K562 (cell line): ENCODE measurements at regions not wholly inside any gene's neighbourhood (a gene's known extent, or its start where the extent isn't known, plus 50 kb on each side); places are given as distances from the start of the nearest gene placed in this dataset.
A peak's percentile ranks its signal among the peaks of the same experiment; 100 is the strongest.

ENCODE experiments used
- CREM ChIP-seq: IDR thresholded peaks from 2 replicates; pipeline ENCODE4 v1.6.1; 2014; ENCODE audit warnings: antibody characterized with exemption, low read depth
- DEAF1 ChIP-seq: fragments of 450-650 bp; formaldehyde crosslinking; IDR thresholded peaks from 2 replicates; pipeline ENCODE4 v1.4.0; 2020; ENCODE audit warnings: mild to moderate bottlenecking, moderate library complexity
- E2F6 ChIP-seq, 2 experiments: IDR thresholded peaks; 2 replicates each; pipeline ENCODE4 v1.6.1; 2011; ENCODE audit warnings: borderline replicate concordance in 1 of 2, control low read depth in 1 of 2, low read depth in 1 of 2, low read length in 1 of 2, mild to moderate bottlenecking in 1 of 2, mixed read lengths in 1 of 2, moderate library complexity in 1 of 2; ENCODE audit not compliant: insufficient read depth in 1 of 2, insufficient read length in 1 of 2, poor library complexity in 1 of 2, severe bottlenecking in 1 of 2; ENCODE audit errors: extremely low read depth in 1 of 2
- GABPB1 ChIP-seq: sonication (generic); formaldehyde crosslinking; IDR thresholded peaks from 2 replicates; pipeline ENCODE4 v1.8.0; 2022; ENCODE audit warnings: mild to moderate bottlenecking, missing genetic modification reagents
- HNRNPUL1 ChIP-seq: fragments of 200-400 bp; formaldehyde crosslinking; IDR thresholded peaks from 2 replicates; pipeline ENCODE4 v1.6.1; 2017; ENCODE audit warnings: low read length
- NR2F6 ChIP-seq: fragments of 450-650 bp; formaldehyde crosslinking; IDR thresholded peaks from 2 replicates; pipeline ENCODE4 v1.4.0; 2020; ENCODE audit warnings: mild to moderate bottlenecking
- PHF21A ChIP-seq: fragments of 450-650 bp; IDR thresholded peaks from 2 replicates; pipeline ENCODE4 v1.6.1; 2017; ENCODE audit warnings: low read depth, borderline replicate concordance
- VEZF1 ChIP-seq: fragments of 200-800 bp; sonication (Bioruptor generic); IDR thresholded peaks from 2 replicates; pipeline ENCODE4 v1.6.1; 2017; ENCODE audit warnings: missing genetic modification characterization, missing compliant biosample characterization
- TF ChIP-seq, protein P1 (sequence below): fragments of 450-650 bp; IDR thresholded peaks from 2 replicates; pipeline ENCODE4 v1.6.1; 2016; ENCODE audit warnings: low read depth
- TF ChIP-seq, protein P2 (sequence below): conservative IDR thresholded peaks from 2 replicates; pipeline ENCODE4 v1.6.1; 2011; ENCODE audit warnings: low read depth, mild to moderate bottlenecking, low read length; ENCODE audit not compliant: control insufficient read depth

DNA sequence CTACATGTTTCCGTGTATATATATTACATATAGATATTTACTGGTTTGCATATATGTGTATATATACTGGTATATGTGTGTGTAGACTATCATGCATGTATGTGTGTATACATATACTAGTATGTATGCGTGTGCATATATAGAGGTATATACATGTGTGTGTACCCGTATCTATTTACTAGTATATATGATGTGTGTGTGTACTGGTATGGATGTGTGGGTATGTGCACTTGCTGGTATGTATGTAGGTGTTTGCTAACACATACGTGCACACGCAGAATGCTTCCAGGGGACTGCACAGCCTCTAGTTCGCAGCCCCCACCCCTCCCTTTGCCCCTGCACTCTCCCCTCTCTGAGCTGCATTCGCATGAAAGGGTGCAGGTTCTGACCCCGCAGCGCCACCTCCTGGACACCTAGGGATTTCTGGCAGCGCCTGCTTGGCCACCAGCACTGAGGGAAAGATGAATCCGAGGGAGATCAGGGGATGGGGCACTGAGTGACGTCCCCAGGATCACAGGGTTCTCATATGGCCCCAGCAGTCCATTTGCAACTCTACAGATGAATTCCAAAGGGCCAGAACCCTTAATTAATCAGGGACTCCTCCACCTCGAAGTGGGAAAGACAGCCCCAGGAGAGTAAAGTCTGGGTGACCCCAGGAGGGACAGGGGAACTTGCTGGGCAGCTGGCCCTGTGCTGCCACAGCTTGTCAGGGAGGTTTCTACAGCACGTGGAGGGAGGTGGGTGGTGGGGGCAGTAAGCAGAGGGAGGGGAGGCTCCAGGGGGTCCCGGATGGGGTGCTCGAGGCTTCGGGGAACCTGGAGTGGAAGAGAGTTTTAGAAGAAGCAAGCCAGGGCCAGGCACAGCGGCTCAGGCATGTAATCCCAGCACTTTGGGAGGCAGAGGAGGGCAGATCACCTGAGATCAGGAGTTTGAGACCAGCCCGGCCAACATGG is 66.8 kb upstream of the ASAP2 start (continued):
- TF ChIP-seq, protein P1, sequence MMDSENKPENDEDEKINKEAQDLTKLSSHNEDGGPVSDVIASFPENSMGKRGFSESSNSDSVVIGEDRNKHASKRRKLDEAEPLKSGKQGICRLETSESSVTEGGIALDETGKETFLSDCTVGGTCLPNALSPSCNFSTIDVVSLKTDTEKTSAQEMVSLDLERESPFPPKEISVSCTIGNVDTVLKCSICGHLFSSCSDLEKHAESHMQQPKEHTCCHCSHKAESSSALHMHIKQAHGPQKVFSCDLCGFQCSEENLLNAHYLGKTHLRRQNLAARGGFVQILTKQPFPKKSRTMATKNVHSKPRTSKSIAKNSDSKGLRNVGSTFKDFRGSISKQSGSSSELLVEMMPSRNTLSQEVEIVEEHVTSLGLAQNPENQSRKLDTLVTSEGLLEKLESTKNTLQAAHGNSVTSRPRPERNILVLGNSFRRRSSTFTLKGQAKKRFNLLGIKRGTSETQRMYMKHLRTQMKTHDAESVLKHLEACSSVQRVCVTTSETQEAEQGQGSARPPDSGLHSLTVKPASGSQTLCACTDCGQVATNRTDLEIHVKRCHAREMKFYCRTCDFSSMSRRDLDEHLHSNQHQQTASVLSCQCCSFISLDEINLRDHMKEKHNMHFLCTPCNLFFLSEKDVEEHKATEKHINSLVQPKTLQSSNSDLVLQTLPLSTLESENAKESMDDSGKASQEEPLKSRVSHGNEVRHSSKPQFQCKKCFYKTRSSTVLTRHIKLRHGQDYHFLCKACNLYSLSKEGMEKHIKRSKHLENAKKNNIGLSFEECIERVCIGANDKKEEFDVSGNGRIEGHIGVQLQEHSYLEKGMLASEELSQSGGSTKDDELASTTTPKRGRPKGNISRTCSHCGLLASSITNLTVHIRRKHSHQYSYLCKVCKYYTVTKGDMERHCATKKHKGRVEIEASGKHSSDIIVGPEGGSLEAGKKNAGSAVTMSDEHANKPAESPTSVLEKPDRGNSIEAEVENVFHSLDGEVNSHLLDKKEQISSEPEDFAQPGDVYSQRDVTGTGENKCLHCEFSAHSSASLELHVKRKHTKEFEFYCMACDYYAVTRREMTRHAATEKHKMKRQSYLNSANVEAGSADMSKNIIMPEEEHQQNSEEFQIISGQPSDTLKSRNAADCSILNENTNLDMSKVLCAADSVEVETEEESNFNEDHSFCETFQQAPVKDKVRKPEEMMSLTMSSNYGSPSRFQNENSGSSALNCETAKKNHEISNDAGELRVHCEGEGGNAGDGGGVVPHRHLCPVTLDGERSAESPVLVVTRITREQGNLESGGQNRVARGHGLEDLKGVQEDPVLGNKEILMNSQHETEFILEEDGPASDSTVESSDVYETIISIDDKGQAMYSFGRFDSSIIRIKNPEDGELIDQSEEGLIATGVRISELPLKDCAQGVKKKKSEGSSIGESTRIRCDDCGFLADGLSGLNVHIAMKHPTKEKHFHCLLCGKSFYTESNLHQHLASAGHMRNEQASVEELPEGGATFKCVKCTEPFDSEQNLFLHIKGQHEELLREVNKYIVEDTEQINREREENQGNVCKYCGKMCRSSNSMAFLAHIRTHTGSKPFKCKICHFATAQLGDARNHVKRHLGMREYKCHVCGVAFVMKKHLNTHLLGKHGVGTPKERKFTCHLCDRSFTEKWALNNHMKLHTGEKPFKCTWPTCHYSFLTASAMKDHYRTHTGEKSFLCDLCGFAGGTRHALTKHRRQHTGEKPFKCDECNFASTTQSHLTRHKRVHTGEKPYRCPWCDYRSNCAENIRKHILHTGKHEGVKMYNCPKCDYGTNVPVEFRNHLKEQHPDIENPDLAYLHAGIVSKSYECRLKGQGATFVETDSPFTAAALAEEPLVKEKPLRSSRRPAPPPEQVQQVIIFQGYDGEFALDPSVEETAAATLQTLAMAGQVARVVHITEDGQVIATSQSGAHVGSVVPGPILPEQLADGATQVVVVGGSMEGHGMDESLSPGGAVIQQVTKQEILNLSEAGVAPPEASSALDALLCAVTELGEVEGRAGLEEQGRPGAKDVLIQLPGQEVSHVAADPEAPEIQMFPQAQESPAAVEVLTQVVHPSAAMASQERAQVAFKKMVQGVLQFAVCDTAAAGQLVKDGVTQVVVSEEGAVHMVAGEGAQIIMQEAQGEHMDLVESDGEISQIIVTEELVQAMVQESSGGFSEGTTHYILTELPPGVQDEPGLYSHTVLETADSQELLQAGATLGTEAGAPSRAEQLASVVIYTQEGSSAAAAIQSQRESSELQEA: no peak
- no peak for TF ChIP-seq VEZF1
- TF ChIP-seq HNRNPUL1: no peak
- TF ChIP-seq, protein P2, sequence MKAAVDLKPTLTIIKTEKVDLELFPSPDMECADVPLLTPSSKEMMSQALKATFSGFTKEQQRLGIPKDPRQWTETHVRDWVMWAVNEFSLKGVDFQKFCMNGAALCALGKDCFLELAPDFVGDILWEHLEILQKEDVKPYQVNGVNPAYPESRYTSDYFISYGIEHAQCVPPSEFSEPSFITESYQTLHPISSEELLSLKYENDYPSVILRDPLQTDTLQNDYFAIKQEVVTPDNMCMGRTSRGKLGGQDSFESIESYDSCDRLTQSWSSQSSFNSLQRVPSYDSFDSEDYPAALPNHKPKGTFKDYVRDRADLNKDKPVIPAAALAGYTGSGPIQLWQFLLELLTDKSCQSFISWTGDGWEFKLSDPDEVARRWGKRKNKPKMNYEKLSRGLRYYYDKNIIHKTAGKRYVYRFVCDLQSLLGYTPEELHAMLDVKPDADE: no peak
- TF ChIP-seq E2F6 (IDR thresholded peaks at IDR 0.05; ENCODE audit: borderline replicate concordance in 1 of 2, extremely low read depth in 1 of 2, insufficient read depth in 1 of 2, insufficient read length in 1 of 2, low read depth in 1 of 2, low read length in 1 of 2, poor library complexity in 1 of 2, severe bottlenecking in 1 of 2): no peak
- TF ChIP-seq PHF21A: no peak
- no peak for TF ChIP-seq GABPB1
- peak; percentile 49 for TF ChIP-seq DEAF1 (CRISPR knock-in tag)
- peak; percentile 21; the same call in 1 of the 2 replicates for TF ChIP-seq CREM
- TF ChIP-seq NR2F6 (CRISPR knock-in tag): no peak
